GM20000 (cell line): ENCODE measurements at regions not wholly inside any gene's neighbourhood (a gene's known extent, or its start where the extent isn't known, plus 50 kb on each side); places are given as distances from the start of the nearest gene placed in this dataset.

Experiments
- DNase-seq: peaks from one replicate; pipeline ENCODE4 v3.0.0; 2012; ENCODE audit warnings: low spot score
- CTCF ChIP-seq: IDR thresholded peaks from 2 replicates; pipeline ENCODE4 v1.5.1; 2012; ENCODE audit warnings: mild to moderate bottlenecking, control low read depth; ENCODE audit errors: extremely low read depth, missing control alignments

GRCh38 chr12:76156726-76157125, 72.2 kb upstream of the NAP1L1 start:
- no peak for TF ChIP-seq CTCF
- DNase-seq: no peak

- no peak for DNase-seq
- no peak for TF ChIP-seq CTCF
Observed at GRCh38 chr12:76156314-76156713, 71.8 kb upstream of the NAP1L1 start.

GRCh38 chr12:76155157-76155670, 70.7 kb upstream of the NAP1L1 start:
- no peak for TF ChIP-seq CTCF
- no peak for DNase-seq

GRCh38 chr12:76153616-76154015, 69.1 kb upstream of the NAP1L1 start:
- DNase-seq: no peak
- no peak for TF ChIP-seq CTCF

- TF ChIP-seq CTCF: no peak
- peak; percentile 41 for DNase-seq
Observed at GRCh38 chr12:76152181-76152807, 67.8 kb upstream of the NAP1L1 start.

GRCh38 chr12:76144245-76144549, 59.7 kb upstream of the NAP1L1 start:
- no peak for TF ChIP-seq CTCF
- no peak for DNase-seq

GRCh38 chr12:76143343-76144244, 59.1 kb upstream of the NAP1L1 start:
- DNase-seq: peak; percentile 42

More at GRCh38 chr12:76143343-76144244, 59.1 kb upstream of the NAP1L1 start:
- no peak for TF ChIP-seq CTCF
